HepG2 (cell line): ENCODE measurements at regions not wholly inside any gene's neighbourhood (a gene's known extent, or its start where the extent isn't known, plus 50 kb on each side); places are given as distances from the start of the nearest gene placed in this dataset.

Experiments used
- ATAC-seq: fragments of 200-7000 bp; cut with Tn5 transposase; 3 replicates; pipeline ENCODE4 v1.9.1; 2020; ENCODE audit warnings: mild to moderate bottlenecking, moderate library complexity
- BruUV-seq: library from RNA; stranded (reverse); fragments of 400-500 nt; replicated peaks from 2 replicates; lab custom pipeline; 2021; lab: Mats Ljungman, UMichigan
- CTCF ChIA-PET: fragments of 300-600 bp; formaldehyde crosslinking; extraction: SDS; loops from one replicate; lab custom pipeline; 2021; ENCODE audit warnings: low total read pairs, inconsistent platforms, low intra/inter-chr PET ratio; lab: Yijun Ruan, JAX
- POLR2A ChIA-PET: fragments of 350-600 bp; sonication (Branson Sonifier 250); formaldehyde crosslinking; loops from one replicate; lab custom pipeline; 2020; ENCODE audit warnings: antibody characterized with exemption, inconsistent platforms; lab: Yijun Ruan, JAX
- DNase-seq: peaks from one replicate; pipeline ENCODE4 v3.0.0-alpha.2; 2015; ENCODE audit warnings: low spot score
- FAIRE-seq: peaks from 3 replicates; lab custom pipeline; 2011; peaks lifted over from hg19 to GRCh38; lab: Jason Lieb, UNC
- H2AFZ ChIP-seq: one replicate; pipeline ENCODE4 v1.6.1; 2011; ENCODE audit warnings: low read length, inconsistent platforms
- H3K27ac ChIP-seq: fragments of 300-600 bp; 3 replicates; pipeline ENCODE4 v1.8.0; 2011; ENCODE audit warnings: mixed run types, mild to moderate bottlenecking, mixed read lengths, low read length, inconsistent platforms; ENCODE audit not compliant: insufficient read depth; ENCODE audit errors: extremely low read length
- H3K27me3 ChIP-seq, 2 experiments: fragments of 200-600 bp in 1 of 2; 2 replicates in 1 of 2; 3 replicates in 1 of 2; pipeline versions ENCODE4 v1.6.0 to v1.8.0; 2011; ENCODE audit warnings: low read length in 2 of 2, mild to moderate bottlenecking in 2 of 2, moderate library complexity in 2 of 2, inconsistent platforms in 1 of 2; ENCODE audit not compliant: insufficient read depth in 2 of 2, control insufficient read depth in 1 of 2
- H3K36me3 ChIP-seq, 2 experiments: fragments of 200-600 bp in 1 of 2; replicated peaks in 1 of 2; 2 replicates in 1 of 2; 3 replicates in 1 of 2; pipeline versions ENCODE4 v1.5.1 to v1.8.0; 2011; ENCODE audit warnings: low read length in 2 of 2, inconsistent platforms in 1 of 2; ENCODE audit not compliant: insufficient read depth in 2 of 2, control insufficient read depth in 1 of 2
- H3K4me1 ChIP-seq: 2 replicates; pipeline ENCODE4 v1.5.1; 2012; ENCODE audit warnings: low read length, inconsistent platforms; ENCODE audit not compliant: insufficient read depth
- H3K4me2 ChIP-seq: 2 replicates; pipeline ENCODE4 v1.6.0; 2011; ENCODE audit warnings: low read depth, low read length, inconsistent platforms
- H3K4me3 ChIP-seq, 3 experiments: fragments of 200-600 bp in 1 of 3; sonication (generic), shearing (Covaris generic) in 1 of 3; replicated peaks in 1 of 3; 2 replicates each; pipeline ENCODE4 v1.5.1; 2011 to 2016; ENCODE audit warnings: low read length in 3 of 3, inconsistent platforms in 2 of 3, low read depth in 2 of 3, mild to moderate bottlenecking in 2 of 3, control low read depth in 1 of 3, mixed read lengths in 1 of 3; ENCODE audit not compliant: insufficient read depth in 1 of 3
- H3K79me2 ChIP-seq: one replicate; pipeline ENCODE4 v1.6.1; 2011; ENCODE audit warnings: low read length, inconsistent platforms; ENCODE audit not compliant: insufficient read depth
- H3K9ac ChIP-seq: 2 replicates; pipeline ENCODE4 v1.6.0; 2011; ENCODE audit warnings: mild to moderate bottlenecking, low read depth, low read length, inconsistent platforms; ENCODE audit not compliant: insufficient read depth
- H3K9me3 ChIP-seq: 2 replicates; pipeline ENCODE4 v1.5.1; 2012; ENCODE audit warnings: mild to moderate bottlenecking, low read length
- H4K20me1 ChIP-seq: 2 replicates; pipeline ENCODE4 v1.6.0; 2011; ENCODE audit warnings: inconsistent platforms, mild to moderate bottlenecking, low read length, moderate library complexity; ENCODE audit not compliant: insufficient read depth
- ASH2L ChIP-seq: fragments of 300-600, 200-600 bp; sonication (generic); IDR thresholded peaks from 2 replicates; pipeline ENCODE4 v1.7.0; 2017; ENCODE audit warnings: low read depth, mild to moderate bottlenecking, moderate library complexity, mixed read lengths, low read length; ENCODE audit not compliant: insufficient read length
- CENPX ChIP-seq: sonication (generic); formaldehyde crosslinking; IDR thresholded peaks from 2 replicates; pipeline ENCODE4 v1.9.0; 2021; ENCODE audit warnings: mild to moderate bottlenecking, missing genetic modification reagents, moderate library complexity
- MLLT10 ChIP-seq: sonication (generic); formaldehyde crosslinking; IDR thresholded peaks from 2 replicates; pipeline ENCODE4 v1.4.0; 2020; ENCODE audit warnings: missing genetic modification reagents
- MZF1 ChIP-seq: sonication (generic); formaldehyde crosslinking; IDR thresholded peaks from 2 replicates; pipeline ENCODE4 v1.8.1; 2023; ENCODE audit warnings: mild to moderate bottlenecking, missing genetic modification reagents, borderline replicate concordance
- PAX8 ChIP-seq: sonication (generic); formaldehyde crosslinking; IDR thresholded peaks from 2 replicates; pipeline ENCODE4 v1.8.0; 2022; ENCODE audit warnings: mild to moderate bottlenecking, missing genetic modification reagents, borderline replicate concordance
- SNRNP70 ChIP-seq: fragments of 200-400 bp; formaldehyde crosslinking; IDR thresholded peaks from 2 replicates; pipeline ENCODE4 v1.6.1; 2017; ENCODE audit warnings: mild to moderate bottlenecking, low read depth, low read length, moderate library complexity
- ZNF34 ChIP-seq: sonication (generic); formaldehyde crosslinking; IDR thresholded peaks from 2 replicates; pipeline ENCODE4 v1.4.0; 2020; ENCODE audit warnings: mild to moderate bottlenecking, missing genetic modification reagents, borderline replicate concordance
- WGBS: methylation state at CpG from one replicate; pipeline ENCODE4 v1.1.6; 2017; ENCODE audit warnings: low lambda C conversion rate; 5-methylcytosine and 5-hydroxymethylcytosine counted together
- in situ Hi-C: cut with HindIII; loops from 2 replicates; pipeline ENCODE4 v1.10.0; 2017; ENCODE audit warnings: low pct_unique_long_range_greater_than_20kb; ENCODE audit not compliant: extremely low pct_ligation_motif_present
- intact Hi-C: fragments of 100-400 bp; cut with micrococcal nuclease; formaldehyde crosslinking; loops from one replicate; pipeline ENCODE4 v1.10.0; 2022; ENCODE audit not compliant: unreplicated experiment
- TF ChIP-seq, protein P1 (sequence below): sonication (generic); formaldehyde crosslinking; IDR thresholded peaks from 2 replicates; pipeline ENCODE4 v1.5.0; 2020; ENCODE audit warnings: mild to moderate bottlenecking, missing genetic modification reagents
- TF ChIP-seq, protein P2 (sequence below): IDR thresholded peaks from 2 replicates; pipeline ENCODE4 v1.6.1; 2016; ENCODE audit warnings: low read depth, borderline replicate concordance
- TF ChIP-seq, protein P3 (sequence below): IDR thresholded peaks from 2 replicates; pipeline ENCODE4 v1.6.1; 2016; ENCODE audit warnings: low read depth, control low read depth

DNA sequence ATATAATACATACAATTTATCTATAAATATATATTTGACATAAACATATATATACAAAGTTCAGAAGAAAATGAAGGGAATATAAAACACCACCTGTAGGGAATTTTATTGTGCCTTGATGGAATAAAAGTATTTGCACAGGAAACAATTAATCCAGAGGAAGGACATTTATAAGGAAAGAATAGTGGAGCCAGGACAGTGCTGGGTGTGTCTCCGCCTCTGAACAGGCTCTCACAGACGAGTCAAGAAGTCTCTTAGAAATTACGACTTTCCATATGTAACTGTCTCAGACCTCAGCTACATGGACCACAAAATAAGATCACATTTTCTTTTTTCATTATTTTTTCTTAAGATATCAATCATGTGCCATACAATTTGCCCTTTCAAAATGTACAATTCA, 93.9 kb downstream of the TMEM114 start:
- Histone ChIP-seq H3K9ac (no peak overlapping the region), H3K79me2 (no peaks in the 10 kb centered on the region), H3K4me1 (no peaks in the 10 kb centered on the region), H2AFZ (no peak overlapping the region), H3K27ac (no peak overlapping the region), H3K36me3 (no peaks in the 10 kb centered on the region), H3K4me2 (no peak overlapping the region), H3K4me3 (no peak overlapping the region), H3K27me3 (peaks cover 5 to 37% of the 10 kb centered on the region in 2 experiments; a peak in 4 of 5 replicates), H3K9me3 (no peaks in the 10 kb centered on the region), H4K20me1 (no peaks in the 10 kb centered on the region)
- DNase-seq (no peak), ATAC-seq (no peak), FAIRE-seq (no peak)
- ChIA-PET CTCF (no interaction called here), POLR2A (no interaction called here)
- no TSS peak for BruUV-seq
- TF ChIP-seq, protein P1, sequence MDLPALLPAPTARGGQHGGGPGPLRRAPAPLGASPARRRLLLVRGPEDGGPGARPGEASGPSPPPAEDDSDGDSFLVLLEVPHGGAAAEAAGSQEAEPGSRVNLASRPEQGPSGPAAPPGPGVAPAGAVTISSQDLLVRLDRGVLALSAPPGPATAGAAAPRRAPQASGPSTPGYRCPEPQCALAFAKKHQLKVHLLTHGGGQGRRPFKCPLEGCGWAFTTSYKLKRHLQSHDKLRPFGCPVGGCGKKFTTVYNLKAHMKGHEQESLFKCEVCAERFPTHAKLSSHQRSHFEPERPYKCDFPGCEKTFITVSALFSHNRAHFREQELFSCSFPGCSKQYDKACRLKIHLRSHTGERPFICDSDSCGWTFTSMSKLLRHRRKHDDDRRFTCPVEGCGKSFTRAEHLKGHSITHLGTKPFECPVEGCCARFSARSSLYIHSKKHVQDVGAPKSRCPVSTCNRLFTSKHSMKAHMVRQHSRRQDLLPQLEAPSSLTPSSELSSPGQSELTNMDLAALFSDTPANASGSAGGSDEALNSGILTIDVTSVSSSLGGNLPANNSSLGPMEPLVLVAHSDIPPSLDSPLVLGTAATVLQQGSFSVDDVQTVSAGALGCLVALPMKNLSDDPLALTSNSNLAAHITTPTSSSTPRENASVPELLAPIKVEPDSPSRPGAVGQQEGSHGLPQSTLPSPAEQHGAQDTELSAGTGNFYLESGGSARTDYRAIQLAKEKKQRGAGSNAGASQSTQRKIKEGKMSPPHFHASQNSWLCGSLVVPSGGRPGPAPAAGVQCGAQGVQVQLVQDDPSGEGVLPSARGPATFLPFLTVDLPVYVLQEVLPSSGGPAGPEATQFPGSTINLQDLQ (CRISPR knock-in tag) = no peak
- TF ChIP-seq CENPX (CRISPR knock-in tag) (no peak), MLLT10 (CRISPR knock-in tag) (no peak), ZNF34 (CRISPR knock-in tag) (no peak), MZF1 (no peak), ASH2L (no peak), PAX8 (CRISPR knock-in tag) (no peak), SNRNP70 (no peak)
- TF ChIP-seq, protein P2, sequence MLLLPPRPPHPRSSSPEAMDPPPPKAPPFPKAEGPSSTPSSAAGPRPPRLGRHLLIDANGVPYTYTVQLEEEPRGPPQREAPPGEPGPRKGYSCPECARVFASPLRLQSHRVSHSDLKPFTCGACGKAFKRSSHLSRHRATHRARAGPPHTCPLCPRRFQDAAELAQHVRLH (CRISPR knock-in tag) = no peak
- TF ChIP-seq, protein P3, sequence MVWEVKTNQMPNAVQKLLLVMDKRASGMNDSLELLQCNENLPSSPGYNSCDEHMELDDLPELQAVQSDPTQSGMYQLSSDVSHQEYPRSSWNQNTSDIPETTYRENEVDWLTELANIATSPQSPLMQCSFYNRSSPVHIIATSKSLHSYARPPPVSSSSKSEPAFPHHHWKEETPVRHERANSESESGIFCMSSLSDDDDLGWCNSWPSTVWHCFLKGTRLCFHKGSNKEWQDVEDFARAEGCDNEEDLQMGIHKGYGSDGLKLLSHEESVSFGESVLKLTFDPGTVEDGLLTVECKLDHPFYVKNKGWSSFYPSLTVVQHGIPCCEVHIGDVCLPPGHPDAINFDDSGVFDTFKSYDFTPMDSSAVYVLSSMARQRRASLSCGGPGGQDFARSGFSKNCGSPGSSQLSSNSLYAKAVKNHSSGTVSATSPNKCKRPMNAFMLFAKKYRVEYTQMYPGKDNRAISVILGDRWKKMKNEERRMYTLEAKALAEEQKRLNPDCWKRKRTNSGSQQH (CRISPR knock-in tag) = no peak
- intact Hi-C loops (no loop called here), in situ Hi-C loops (no loop called here)
- WGBS = 25% methylated on average over 3 of the region's 3 CpGs
